ENCODE measurements at regions not wholly inside any gene's neighbourhood (a gene's known extent, or its start where the extent isn't known, plus 50 kb on each side); places are given as distances from the start of the nearest gene placed in this dataset.

GRCh38 chr4:43356786-43357185 is 464.3 kb downstream of the GRXCR1 start:
- H2AK5ac ChIP-seq (ENCODE audit: low read length): no peak overlapping the region
- H3K23ac ChIP-seq (ENCODE audit: low read length): no peak overlapping the region
- no peak overlapping the region for H2BK5ac ChIP-seq (ENCODE audit: low read depth, low read length, poor library complexity)
- no peaks in the 10 kb centered on the region for H3K79me2 ChIP-seq (ENCODE audit: control insufficient read depth, insufficient read depth, low read length, poor library complexity)
- no peak overlapping the region for H3K18ac ChIP-seq (ENCODE audit: low read length)
- H3K4me3 ChIP-seq (ENCODE audit: low read depth, low read length): no peak overlapping the region
- H3K4me2 ChIP-seq (ENCODE audit: low read length): no peak overlapping the region
- no peak overlapping the region for H4K91ac ChIP-seq (ENCODE audit: low read depth, low read length)
- no peaks in the 10 kb centered on the region for H3K27me3 ChIP-seq (ENCODE audit: insufficient read depth, low read length)
- no peak overlapping the region for H3K4ac ChIP-seq (ENCODE audit: low read depth, low read length)
- no peak for DNase-seq
- H3K9me3 ChIP-seq (ENCODE audit: insufficient read depth, low read depth, low read length): no peaks in the 10 kb centered on the region
- H2AFZ ChIP-seq (ENCODE audit: insufficient read depth, low read length, poor library complexity): no peak overlapping the region
- no peak overlapping the region for H3K14ac ChIP-seq (ENCODE audit: low read length)
- no peak overlapping the region for H4K8ac ChIP-seq (ENCODE audit: low read depth, low read length)
- no peaks in the 10 kb centered on the region for H3K4me1 ChIP-seq (ENCODE audit: control insufficient read depth in 1 of 2, insufficient read depth in 2 of 2, low read length in 2 of 2)
- no peaks in the 10 kb centered on the region for H3K79me1 ChIP-seq (ENCODE audit: low read length)
- no peak overlapping the region for H3K27ac ChIP-seq (ENCODE audit: low read depth, low read length)
- H3K36me3 ChIP-seq (ENCODE audit: control insufficient read depth in 1 of 2, insufficient read depth in 2 of 2, low read length in 2 of 2): no peaks in the 10 kb centered on the region
- no CpG with 5 or more reads among the region's 3 CpGs for WGBS (ENCODE audit: extremely low coverage, insufficient coverage, insufficient read length)
- H3K9ac ChIP-seq (ENCODE audit: low read length): no peak overlapping the region
- H2BK12ac ChIP-seq (ENCODE audit: low read length): no peak overlapping the region
- no peak overlapping the region for H2BK120ac ChIP-seq (ENCODE audit: insufficient read depth, low read length, poor library complexity)
- H4K12ac ChIP-seq (ENCODE audit: low read depth, low read length): no peak overlapping the region

DNA sequence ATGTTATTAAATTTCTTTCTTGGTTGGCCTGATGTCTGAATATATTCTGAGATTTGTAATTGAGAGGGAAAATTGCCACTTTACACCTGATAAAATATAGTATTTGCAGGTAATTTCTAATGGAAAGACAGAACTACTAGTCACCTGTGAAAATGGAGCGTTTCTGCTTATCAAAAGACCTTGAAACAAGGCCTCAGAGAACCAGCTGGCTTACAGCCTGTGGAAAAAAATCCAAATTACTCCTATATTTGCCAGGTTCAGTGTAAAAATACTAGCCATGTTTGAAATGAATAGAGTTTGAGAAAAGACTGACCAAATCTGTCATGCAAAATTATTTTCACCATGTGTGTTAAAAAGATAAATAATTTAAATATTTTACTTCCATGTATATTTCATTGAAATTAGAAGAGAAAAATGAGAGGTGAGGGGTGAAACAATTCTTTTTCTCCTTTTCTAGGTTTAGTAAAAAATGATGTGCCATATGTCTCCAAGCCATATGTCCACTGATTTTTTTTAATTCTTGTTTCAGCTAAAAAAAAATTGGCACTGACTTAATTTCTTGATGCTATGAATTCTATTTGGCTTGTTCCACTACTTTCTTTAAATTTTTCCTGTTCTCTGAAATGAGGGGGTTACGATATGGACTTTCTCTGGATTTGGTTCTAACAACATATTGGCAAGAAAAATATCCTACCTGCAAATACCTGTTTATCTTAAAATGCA is 464.9 kb downstream of the GRXCR1 start:
- Histone ChIP-seq H2AFZ (ENCODE audit: insufficient read depth, low read length, poor library complexity) (no peak overlapping the region), H3K4me3 (ENCODE audit: low read depth, low read length) (no peak overlapping the region), H3K14ac (ENCODE audit: low read length) (no peak overlapping the region), H3K79me1 (ENCODE audit: low read length) (no peaks in the 10 kb centered on the region), H3K4me2 (ENCODE audit: low read length) (no peak overlapping the region), H4K91ac (ENCODE audit: low read depth, low read length) (no peak overlapping the region), H4K12ac (ENCODE audit: low read depth, low read length) (no peak overlapping the region), H3K36me3 (ENCODE audit: control insufficient read depth in 1 of 2, insufficient read depth in 2 of 2, low read length in 2 of 2) (no peaks in the 10 kb centered on the region), H3K79me2 (ENCODE audit: control insufficient read depth, insufficient read depth, low read length, poor library complexity) (no peaks in the 10 kb centered on the region), H3K4ac (ENCODE audit: low read depth, low read length) (no peak overlapping the region), H2BK120ac (ENCODE audit: insufficient read depth, low read length, poor library complexity) (no peak overlapping the region), H4K8ac (ENCODE audit: low read depth, low read length) (no peak overlapping the region), H2BK12ac (ENCODE audit: low read length) (no peak overlapping the region), H3K9ac (ENCODE audit: low read length) (no peak overlapping the region), H2AK5ac (ENCODE audit: low read length) (no peak overlapping the region), H3K27ac (ENCODE audit: low read depth, low read length) (no peak overlapping the region), H3K27me3 (ENCODE audit: insufficient read depth, low read length) (no peaks in the 10 kb centered on the region), H3K18ac (ENCODE audit: low read length) (no peak overlapping the region), H3K23ac (ENCODE audit: low read length) (no peak overlapping the region), H3K4me1 (ENCODE audit: control insufficient read depth in 1 of 2, insufficient read depth in 2 of 2, low read length in 2 of 2) (no peaks in the 10 kb centered on the region), H3K9me3 (ENCODE audit: insufficient read depth, low read depth, low read length) (no peaks in the 10 kb centered on the region), H2BK5ac (ENCODE audit: low read depth, low read length, poor library complexity) (no peak overlapping the region)
- no peak for DNase-seq
- WGBS (ENCODE audit: extremely low coverage, insufficient coverage, insufficient read length): no CpG with 5 or more reads among the region's 2 CpGs

DNA sequence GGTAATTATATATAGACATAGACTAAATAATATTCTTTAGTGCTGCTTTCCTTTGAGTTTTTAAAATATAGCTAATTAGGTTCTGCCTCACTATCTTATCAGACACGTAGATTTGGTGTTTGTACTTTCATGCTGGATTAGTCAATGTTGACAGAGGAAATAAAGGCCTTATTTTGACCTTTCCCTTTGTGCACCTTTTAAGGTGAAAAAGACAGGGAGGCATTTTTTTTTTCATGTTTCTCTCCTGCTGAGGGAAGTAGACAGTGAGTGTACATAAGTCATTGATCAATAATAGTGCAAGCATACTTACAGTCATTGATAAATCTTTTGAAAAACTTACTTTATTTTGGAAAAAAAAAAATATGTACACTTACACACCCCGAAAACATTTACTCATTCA is 467.8 kb downstream of the GRXCR1 start:
- H3K9ac ChIP-seq (ENCODE audit: low read length): no peak overlapping the region
- no peak overlapping the region for H2BK120ac ChIP-seq (ENCODE audit: insufficient read depth, low read length, poor library complexity)
- no peak overlapping the region for H3K23ac ChIP-seq (ENCODE audit: low read length)
- no peaks in the 10 kb centered on the region for H3K4me1 ChIP-seq (ENCODE audit: control insufficient read depth in 1 of 2, insufficient read depth in 2 of 2, low read length in 2 of 2)
- H4K91ac ChIP-seq (ENCODE audit: low read depth, low read length): no peak overlapping the region
- no peak overlapping the region for H3K27ac ChIP-seq (ENCODE audit: low read depth, low read length)
- no peaks in the 10 kb centered on the region for H3K27me3 ChIP-seq (ENCODE audit: insufficient read depth, low read length)
- no peaks in the 10 kb centered on the region for H3K9me3 ChIP-seq (ENCODE audit: insufficient read depth, low read depth, low read length)
- whole genome bisulfite sequencing (ENCODE audit: extremely low coverage, insufficient coverage, insufficient read length): no CpG with 5 or more reads among the region's 2 CpGs
- H3K79me1 ChIP-seq (ENCODE audit: low read length): no peaks in the 10 kb centered on the region
- H3K79me2 ChIP-seq (ENCODE audit: control insufficient read depth, insufficient read depth, low read length, poor library complexity): no peaks in the 10 kb centered on the region
- no peak overlapping the region for H3K4me2 ChIP-seq (ENCODE audit: low read length)
- H4K12ac ChIP-seq (ENCODE audit: low read depth, low read length): no peak overlapping the region
- H2BK12ac ChIP-seq (ENCODE audit: low read length): no peak overlapping the region
- H3K36me3 ChIP-seq (ENCODE audit: control insufficient read depth in 1 of 2, insufficient read depth in 2 of 2, low read length in 2 of 2): no peaks in the 10 kb centered on the region
- no peak overlapping the region for H2AK5ac ChIP-seq (ENCODE audit: low read length)
- H2BK5ac ChIP-seq (ENCODE audit: low read depth, low read length, poor library complexity): no peak overlapping the region
- no peak overlapping the region for H3K18ac ChIP-seq (ENCODE audit: low read length)
- no peak overlapping the region for H3K4ac ChIP-seq (ENCODE audit: low read depth, low read length)
- no peak overlapping the region for H4K8ac ChIP-seq (ENCODE audit: low read depth, low read length)
- H3K14ac ChIP-seq (ENCODE audit: low read length): no peak overlapping the region
- DNase-seq: no peak
- H2AFZ ChIP-seq (ENCODE audit: insufficient read depth, low read length, poor library complexity): no peak overlapping the region
- H3K4me3 ChIP-seq (ENCODE audit: low read depth, low read length): no peak overlapping the region

- Histone ChIP-seq H3K27me3 (ENCODE audit: insufficient read depth, low read length) (no peaks in the 10 kb centered on the region), H3K23ac (ENCODE audit: low read length) (no peak overlapping the region), H4K8ac (ENCODE audit: low read depth, low read length) (no peak overlapping the region), H3K79me1 (ENCODE audit: low read length) (no peaks in the 10 kb centered on the region), H3K9me3 (ENCODE audit: insufficient read depth, low read depth, low read length) (no peaks in the 10 kb centered on the region), H3K4me2 (ENCODE audit: low read length) (no peak overlapping the region), H3K4me3 (ENCODE audit: low read depth, low read length) (no peak overlapping the region), H3K4me1 (ENCODE audit: control insufficient read depth in 1 of 2, insufficient read depth in 2 of 2, low read length in 2 of 2) (no peaks in the 10 kb centered on the region), H2BK120ac (ENCODE audit: insufficient read depth, low read length, poor library complexity) (no peak overlapping the region), H2BK5ac (ENCODE audit: low read depth, low read length, poor library complexity) (no peak overlapping the region), H4K91ac (ENCODE audit: low read depth, low read length) (no peak overlapping the region), H2AFZ (ENCODE audit: insufficient read depth, low read length, poor library complexity) (no peak overlapping the region), H2AK5ac (ENCODE audit: low read length) (no peak overlapping the region), H3K27ac (ENCODE audit: low read depth, low read length) (no peak overlapping the region), H3K4ac (ENCODE audit: low read depth, low read length) (no peak overlapping the region), H3K79me2 (ENCODE audit: control insufficient read depth, insufficient read depth, low read length, poor library complexity) (no peaks in the 10 kb centered on the region), H4K12ac (ENCODE audit: low read depth, low read length) (no peak overlapping the region), H3K14ac (ENCODE audit: low read length) (no peak overlapping the region), H3K36me3 (ENCODE audit: control insufficient read depth in 1 of 2, insufficient read depth in 2 of 2, low read length in 2 of 2) (no peaks in the 10 kb centered on the region), H3K18ac (ENCODE audit: low read length) (no peak overlapping the region), H2BK12ac (ENCODE audit: low read length) (no peak overlapping the region), H3K9ac (ENCODE audit: low read length) (no peak overlapping the region)
- DNase-seq: no peak
- WGBS (ENCODE audit: extremely low coverage, insufficient coverage, insufficient read length): no CpG with 5 or more reads among the region's 1 CpG
Measured at GRCh38 chr4:43362875-43363636, 470.5 kb downstream of the GRXCR1 start.

Measured in trophoblast cell (in vitro differentiated cells and primary cell).